Endothelial cell of umbilical vein (primary cell): ENCODE measurements at regions not wholly inside any gene's neighbourhood (a gene's known extent, or its start where the extent isn't known, plus 50 kb on each side); places are given as distances from the start of the nearest gene placed in this dataset.

Experiments
- BruUV-seq: library from RNA; stranded (reverse); fragments of 400-500 nt; replicated peaks from 2 replicates; lab custom pipeline; 2021; lab: Mats Ljungman, UMichigan
- CTCF ChIA-PET: fragments of 300-600, 350-600 bp; sonication (Branson Sonifier 250); formaldehyde crosslinking; loops from one replicate; lab custom pipeline; 2021; ENCODE audit warnings: antibody characterized with exemption, inconsistent platforms; lab: Charles Lee
- POLR2A ChIA-PET: fragments of 300-600, 350-600 bp; sonication (Branson Sonifier 250); formaldehyde crosslinking; loops from one replicate; lab custom pipeline; 2021; ENCODE audit warnings: antibody characterized with exemption, inconsistent platforms; lab: Charles Lee
- DNase-seq: peaks from one replicate; pipeline ENCODE4 v3.0.0-alpha.2; 2011; ENCODE audit warnings: low read depth, low spot score
- FAIRE-seq: peaks from 2 replicates; lab custom pipeline; 2011; peaks lifted over from hg19 to GRCh38; lab: Jason Lieb, UNC
- H2AFZ ChIP-seq: 2 replicates; pipeline ENCODE4 v1.6.0; 2012; ENCODE audit warnings: low read depth, low read length, control low read depth, inconsistent platforms
- H3K27ac ChIP-seq: 2 replicates; pipeline ENCODE4 v1.5.1; 2011; ENCODE audit warnings: low read depth, mild to moderate bottlenecking, control low read depth, low read length, moderate library complexity; ENCODE audit not compliant: insufficient read depth
- H3K27me3 ChIP-seq, 2 experiments: 2 replicates each; pipeline versions ENCODE4 v1.6.0 to v1.6.1; 2011; ENCODE audit warnings: low read length in 2 of 2, mixed read lengths in 1 of 2; ENCODE audit not compliant: control insufficient read depth in 2 of 2, insufficient read depth in 2 of 2
- H3K36me3 ChIP-seq, 2 experiments: 2 replicates in 1 of 2; 3 replicates in 1 of 2; pipeline ENCODE4 v1.5.1; 2011; ENCODE audit warnings: low read length in 2 of 2, mild to moderate bottlenecking in 1 of 2, moderate library complexity in 1 of 2; ENCODE audit not compliant: control insufficient read depth in 2 of 2, insufficient read depth in 2 of 2; ENCODE audit errors: extremely low read depth in 1 of 2
- H3K4me1 ChIP-seq: 3 replicates; pipeline ENCODE4 v1.5.1; 2011; ENCODE audit warnings: mild to moderate bottlenecking, low read length; ENCODE audit not compliant: control insufficient read depth, insufficient read depth; ENCODE audit errors: extremely low read depth
- H3K4me2 ChIP-seq: 2 replicates; pipeline ENCODE4 v1.6.1; 2011; ENCODE audit warnings: low read length, control low read depth, mixed read lengths; ENCODE audit not compliant: insufficient read depth
- H3K4me3 ChIP-seq, 3 experiments: fragments of 200-600 bp in 1 of 3; sonication (generic), shearing (Covaris generic) in 1 of 3; replicated peaks in 1 of 3; 2 replicates each; pipeline ENCODE4 v1.5.1; 2011 to 2016; ENCODE audit warnings: control low read depth in 3 of 3, low read length in 3 of 3, mild to moderate bottlenecking in 2 of 3, inconsistent platforms in 1 of 3, low read depth in 1 of 3, moderate library complexity in 1 of 3; ENCODE audit not compliant: insufficient read depth in 1 of 3
- H3K79me2 ChIP-seq: 2 replicates; pipeline ENCODE4 v1.6.0; 2012; ENCODE audit warnings: low read length, inconsistent platforms; ENCODE audit not compliant: control insufficient read depth, insufficient read depth
- H3K9ac ChIP-seq: replicated peaks from 2 replicates; pipeline ENCODE3; 2011; ENCODE audit warnings: low read length, control low read depth; ENCODE audit not compliant: insufficient read depth; ENCODE audit errors: extremely low read depth
- H3K9me1 ChIP-seq: replicated peaks from 3 replicates; pipeline ENCODE4 v1.6.0; 2011; ENCODE audit warnings: mild to moderate bottlenecking, low read length; ENCODE audit not compliant: control insufficient read depth, insufficient read depth; ENCODE audit errors: extremely low read depth
- H3K9me3 ChIP-seq: replicated peaks from 2 replicates; pipeline ENCODE4 v1.5.1; 2012; ENCODE audit warnings: low read length, inconsistent platforms; ENCODE audit not compliant: control insufficient read depth, insufficient read depth
- H4K20me1 ChIP-seq: replicated peaks from 2 replicates; pipeline ENCODE3; 2011; ENCODE audit warnings: mild to moderate bottlenecking, low read length; ENCODE audit not compliant: control insufficient read depth, insufficient read depth; ENCODE audit errors: extremely low read depth
- GATA2 ChIP-seq: IDR thresholded peaks from 2 replicates; pipeline ENCODE4 v1.7.0; 2011; ENCODE audit warnings: low read depth, mild to moderate bottlenecking, moderate library complexity, mixed read lengths, low read length; ENCODE audit not compliant: insufficient read length, insufficient read depth
- POLR2AphosphoS5 ChIP-seq: IDR thresholded peaks from 2 replicates; pipeline ENCODE4 v1.6.1; 2012; ENCODE audit warnings: low read depth, mild to moderate bottlenecking, control low read depth, low read length, moderate library complexity; ENCODE audit not compliant: insufficient read depth
- dilution Hi-C: fragments of 300-500 bp; cut with MboI; formaldehyde crosslinking; loops from one replicate; pipeline ENCODE4 v1.15.0; 2019; ENCODE audit warnings: low sequenced_read_pairs; ENCODE audit not compliant: extremely low pct_ligation_motif_present
- intact Hi-C: fragments of 100-400 bp; cut with micrococcal nuclease; formaldehyde crosslinking; loops from one replicate; pipeline ENCODE4 v1.10.0; 2022

- ChIA-PET CTCF (no interaction called here), POLR2A (no interaction called here)
- no peaks in the 10 kb centered on the region for H3K79me2 ChIP-seq
- H3K4me1 ChIP-seq: no peaks in the 10 kb centered on the region
- H3K36me3 ChIP-seq: no peaks in the 10 kb centered on the region
- H3K9ac ChIP-seq: no peak overlapping the region
- no peaks in the 10 kb centered on the region for H3K9me3 ChIP-seq
- no TSS peak for BruUV-seq
- TF ChIP-seq POLR2AphosphoS5 (no peak), GATA2 (no peak)
- H3K27me3 ChIP-seq: no peaks in the 10 kb centered on the region
- H2AFZ ChIP-seq: no peak overlapping the region
- DNase-seq (no peak), FAIRE-seq (no peak)
- no peak overlapping the region for H3K4me3 ChIP-seq
- no peaks in the 10 kb centered on the region for H3K9me1 ChIP-seq
- no peak overlapping the region for H3K27ac ChIP-seq
- dilution Hi-C loops: no loop called here
- no peaks in the 10 kb centered on the region for H4K20me1 ChIP-seq
- H3K4me2 ChIP-seq: no peak overlapping the region
- intact Hi-C loops: no loop called here
Observed at GRCh38 chr4:12124138-12124537, 695.4 kb upstream of the HS3ST1 start.

GRCh38 chr4:12123707-12124106, 695.0 kb upstream of the HS3ST1 start:
- intact Hi-C loops: no loop called here
- H3K4me1 ChIP-seq: no peaks in the 10 kb centered on the region
- H3K9me3 ChIP-seq: no peaks in the 10 kb centered on the region
- POLR2A ChIA-PET: no interaction called here
- no peak overlapping the region for H3K4me2 ChIP-seq
- no peak overlapping the region for H3K4me3 ChIP-seq
- TF ChIP-seq GATA2: no peak
- FAIRE-seq (no peak), DNase-seq (no peak)
- H3K36me3 ChIP-seq: no peaks in the 10 kb centered on the region
- no peak overlapping the region for H2AFZ ChIP-seq
- H3K79me2 ChIP-seq: no peaks in the 10 kb centered on the region
- CTCF ChIA-PET: no interaction called here
- no peak overlapping the region for H3K9ac ChIP-seq
- dilution Hi-C loops: no loop called here
- H3K9me1 ChIP-seq: no peaks in the 10 kb centered on the region
- no peaks in the 10 kb centered on the region for H4K20me1 ChIP-seq
- H3K27me3 ChIP-seq: no peaks in the 10 kb centered on the region
- H3K27ac ChIP-seq: no peak overlapping the region
- BruUV-seq: no TSS peak
